Neural progenitor cell (in vitro differentiated cells): ENCODE measurements at regions not wholly inside any gene's neighbourhood (a gene's known extent, or its start where the extent isn't known, plus 50 kb on each side); places are given as distances from the start of the nearest gene placed in this dataset.

Source experiments
- DNase-seq: peaks from one replicate; pipeline ENCODE4 v3.0.0-alpha.2; 2016; ENCODE audit warnings: low spot score
- H2AFZ ChIP-seq: fragments of 200-600 bp; sonication (generic); replicated peaks from 2 replicates; pipeline ENCODE4 v1.6.1; 2016; ENCODE audit warnings: antibody characterized with exemption
- H3F3A ChIP-seq: fragments of 200-600 bp; sonication (generic); 2 replicates; pipeline ENCODE4 v1.6.1; 2016; ENCODE audit warnings: antibody characterized with exemption, low read depth
- H3K27ac ChIP-seq: fragments of 200-600 bp; sonication (generic); 2 replicates; pipeline ENCODE4 v1.5.1; 2016; ENCODE audit warnings: mild to moderate bottlenecking
- H3K27me3 ChIP-seq: fragments of 200-600 bp; sonication (generic); 2 replicates; pipeline ENCODE4 v1.6.1; 2016; ENCODE audit warnings: mild to moderate bottlenecking, moderate library complexity
- H3K36me3 ChIP-seq: fragments of 200-600 bp; sonication (generic); 2 replicates; pipeline ENCODE4 v1.5.1; 2016
- H3K4me1 ChIP-seq: fragments of 200-600 bp; sonication (generic); 2 replicates; pipeline ENCODE4 v1.6.1; 2016; ENCODE audit warnings: mixed run types
- H3K4me2 ChIP-seq: fragments of 200-600 bp; sonication (generic); 2 replicates; pipeline ENCODE4 v1.6.1; 2016
- H3K4me3 ChIP-seq: fragments of 200-600 bp; sonication (generic); 2 replicates; pipeline ENCODE4 v1.5.1; 2016
- H3K79me2 ChIP-seq: fragments of 200-600 bp; sonication (generic); 2 replicates; pipeline ENCODE4 v1.6.1; 2016; ENCODE audit warnings: low read depth
- H3K9ac ChIP-seq: fragments of 200-600 bp; sonication (generic); 2 replicates; pipeline ENCODE4 v1.6.1; 2016
- H3K9me3 ChIP-seq: fragments of 200-600 bp; sonication (generic); 2 replicates; pipeline ENCODE4 v1.5.1; 2016; ENCODE audit warnings: low read depth
- H4K20me1 ChIP-seq: fragments of 200-600 bp; sonication (generic); 2 replicates; pipeline ENCODE4 v1.6.1; 2016; ENCODE audit warnings: low read depth
- H3K27ac Mint-ChIP-seq: 3 replicates; pipeline ENCODE4 v1.8.0; 2021; ENCODE audit warnings: mixed read lengths
- H3K27me3 Mint-ChIP-seq: 2 replicates; pipeline ENCODE4 v1.8.0; 2022; ENCODE audit warnings: low read depth, mild to moderate bottlenecking, inconsistent platforms, moderate library complexity, mixed read lengths; ENCODE audit not compliant: insufficient read depth
- H3K36me3 Mint-ChIP-seq: 3 replicates; pipeline ENCODE4 v1.8.0; 2021; ENCODE audit warnings: mixed read lengths
- H3K4me1 Mint-ChIP-seq: 3 replicates; pipeline ENCODE4 v1.8.0; 2021; ENCODE audit warnings: mixed read lengths
- H3K4me3 Mint-ChIP-seq: 3 replicates; pipeline ENCODE4 v1.8.0; 2021; ENCODE audit warnings: mild to moderate bottlenecking, moderate library complexity, mixed read lengths
- H3K9me3 Mint-ChIP-seq: 3 replicates; pipeline ENCODE4 v1.8.0; 2020; ENCODE audit warnings: mixed read lengths
- CTCF ChIP-seq: fragments of 200-600 bp; sonication (generic); IDR thresholded peaks from 2 replicates; pipeline ENCODE4 v1.5.1; 2017; ENCODE audit warnings: antibody characterized with exemption, mild to moderate bottlenecking
- EZH2 ChIP-seq: fragments of 200-600 bp; sonication (generic); IDR thresholded peaks from 2 replicates; pipeline ENCODE4 v1.6.1; 2017; ENCODE audit warnings: antibody characterized with exemption, mild to moderate bottlenecking, moderate library complexity
- EZH2phosphoT487 ChIP-seq: fragments of 200-600 bp; sonication (generic); IDR thresholded peaks from 2 replicates; pipeline ENCODE4 v1.6.1; 2017; ENCODE audit warnings: antibody characterized with exemption

GRCh38 chr13:70814684-70815083 is 706.4 kb upstream of the KLHL1 start:
- H3K79me2 ChIP-seq, result no peaks in the 10 kb centered on the region
- no peaks in the 10 kb centered on the region for H3K4me1 ChIP-seq
- no peaks in the 10 kb centered on the region for H3F3A ChIP-seq
- Mint-ChIP-seq H3K4me1 (no peaks in the 10 kb centered on the region), H3K36me3 (no peaks in the 10 kb centered on the region), H3K27me3 (no peaks in the 10 kb centered on the region), H3K9me3 (peaks cover 2% of the 10 kb centered on the region), H3K27ac (no peak overlapping the region), H3K4me3 (no peak overlapping the region)
- no peaks in the 10 kb centered on the region for H3K36me3 ChIP-seq
- no peak overlapping the region for H3K9ac ChIP-seq
- H3K27me3 ChIP-seq, result no peaks in the 10 kb centered on the region
- no peak overlapping the region for H3K4me3 ChIP-seq
- TF ChIP-seq EZH2 (no peak), EZH2phosphoT487 (no peak), CTCF (no peak)
- no peak overlapping the region for H3K4me2 ChIP-seq
- no peaks in the 10 kb centered on the region for H3K9me3 ChIP-seq
- H2AFZ ChIP-seq, result no peak overlapping the region
- no peak for DNase-seq
- no peaks in the 10 kb centered on the region for H4K20me1 ChIP-seq
- no peak overlapping the region for H3K27ac ChIP-seq

- no peak overlapping the region for H2AFZ ChIP-seq
- no peak for DNase-seq
- H3K4me1 ChIP-seq, result no peaks in the 10 kb centered on the region
- no peak overlapping the region for H3K4me3 Mint-ChIP-seq
- H3K79me2 ChIP-seq, result no peaks in the 10 kb centered on the region
- H3K9ac ChIP-seq, result no peak overlapping the region
- H3K4me3 ChIP-seq, result no peak overlapping the region
- H3K27me3 ChIP-seq, result no peaks in the 10 kb centered on the region
- peaks cover 7% of the 10 kb centered on the region for H3K9me3 Mint-ChIP-seq
- H3K4me1 Mint-ChIP-seq, result no peaks in the 10 kb centered on the region
- TF ChIP-seq CTCF (no peak), EZH2 (no peak), EZH2phosphoT487 (no peak)
- H3K27ac ChIP-seq, result no peak overlapping the region
- H3F3A ChIP-seq, result no peaks in the 10 kb centered on the region
- no peak overlapping the region for H3K4me2 ChIP-seq
- H3K36me3 Mint-ChIP-seq, result no peaks in the 10 kb centered on the region
- no peaks in the 10 kb centered on the region for H3K9me3 ChIP-seq
- H3K36me3 ChIP-seq, result no peaks in the 10 kb centered on the region
- H4K20me1 ChIP-seq, result no peaks in the 10 kb centered on the region
- no peak overlapping the region for H3K27ac Mint-ChIP-seq
- no peaks in the 10 kb centered on the region for H3K27me3 Mint-ChIP-seq
Measured at GRCh38 chr13:70812481-70812880, 704.2 kb upstream of the KLHL1 start.

- Mint-ChIP-seq H3K27me3 (no peaks in the 10 kb centered on the region), H3K4me1 (no peaks in the 10 kb centered on the region), H3K27ac (no peak overlapping the region), H3K9me3 (peaks cover 7% of the 10 kb centered on the region), H3K36me3 (no peaks in the 10 kb centered on the region), H3K4me3 (no peak overlapping the region)
- Histone ChIP-seq H3K79me2 (no peaks in the 10 kb centered on the region), H3K4me3 (no peak overlapping the region), H2AFZ (no peak overlapping the region), H3K4me1 (no peaks in the 10 kb centered on the region), H3K9me3 (no peaks in the 10 kb centered on the region), H3K36me3 (no peaks in the 10 kb centered on the region), H3K27ac (no peak overlapping the region), H3K9ac (no peak overlapping the region), H4K20me1 (no peaks in the 10 kb centered on the region), H3F3A (no peaks in the 10 kb centered on the region), H3K27me3 (no peaks in the 10 kb centered on the region), H3K4me2 (no peak overlapping the region)
- DNase-seq, result no peak
- TF ChIP-seq CTCF, result no peak
- TF ChIP-seq EZH2, result no peak
- TF ChIP-seq EZH2phosphoT487, result no peak
Measured at GRCh38 chr13:70809588-70809987, 701.3 kb upstream of the KLHL1 start.

GRCh38 chr13:70798385-70798784 is 690.1 kb upstream of the KLHL1 start:
- no peak for DNase-seq
- no peak overlapping the region for H3K4me3 Mint-ChIP-seq
- H3K9me3 Mint-ChIP-seq, result no peaks in the 10 kb centered on the region
- Histone ChIP-seq H3F3A (no peaks in the 10 kb centered on the region), H4K20me1 (no peaks in the 10 kb centered on the region), H3K9ac (no peak overlapping the region), H3K36me3 (no peaks in the 10 kb centered on the region), H3K4me3 (no peak overlapping the region), H3K27ac (no peak overlapping the region), H3K27me3 (no peaks in the 10 kb centered on the region), H3K9me3 (no peaks in the 10 kb centered on the region), H3K4me2 (no peak overlapping the region), H3K79me2 (no peaks in the 10 kb centered on the region), H3K4me1 (no peaks in the 10 kb centered on the region), H2AFZ (no peak overlapping the region)
- no peaks in the 10 kb centered on the region for H3K4me1 Mint-ChIP-seq
- TF ChIP-seq EZH2phosphoT487 (no peak), EZH2 (no peak), CTCF (no peak)
- no peak overlapping the region for H3K27ac Mint-ChIP-seq
- no peaks in the 10 kb centered on the region for H3K27me3 Mint-ChIP-seq
- no peaks in the 10 kb centered on the region for H3K36me3 Mint-ChIP-seq
